HepG2 (cell line): ENCODE measurements at regions not wholly inside any gene's neighbourhood (a gene's known extent, or its start where the extent isn't known, plus 50 kb on each side); places are given as distances from the start of the nearest gene placed in this dataset.

Experiments used
- ATAC-seq: fragments of 200-7000 bp; cut with Tn5 transposase; 3 replicates; pipeline ENCODE4 v1.9.1; 2020; ENCODE audit warnings: mild to moderate bottlenecking, moderate library complexity
- BruUV-seq: library from RNA; stranded (reverse); fragments of 400-500 nt; replicated peaks from 2 replicates; lab custom pipeline; 2021; lab: Mats Ljungman, UMichigan
- CTCF ChIA-PET: fragments of 300-600 bp; formaldehyde crosslinking; extraction: SDS; loops from one replicate; lab custom pipeline; 2021; ENCODE audit warnings: low total read pairs, inconsistent platforms, low intra/inter-chr PET ratio; lab: Yijun Ruan, JAX
- POLR2A ChIA-PET: fragments of 350-600 bp; sonication (Branson Sonifier 250); formaldehyde crosslinking; loops from one replicate; lab custom pipeline; 2020; ENCODE audit warnings: antibody characterized with exemption, inconsistent platforms; lab: Yijun Ruan, JAX
- DNase-seq: peaks from one replicate; pipeline ENCODE4 v3.0.0-alpha.2; 2015; ENCODE audit warnings: low spot score
- FAIRE-seq: peaks from 3 replicates; lab custom pipeline; 2011; peaks lifted over from hg19 to GRCh38; lab: Jason Lieb, UNC
- H2AFZ ChIP-seq: one replicate; pipeline ENCODE4 v1.6.1; 2011; ENCODE audit warnings: low read length, inconsistent platforms
- H3K27ac ChIP-seq: fragments of 300-600 bp; 3 replicates; pipeline ENCODE4 v1.8.0; 2011; ENCODE audit warnings: mixed run types, mild to moderate bottlenecking, mixed read lengths, low read length, inconsistent platforms; ENCODE audit not compliant: insufficient read depth; ENCODE audit errors: extremely low read length
- H3K27me3 ChIP-seq, 2 experiments: fragments of 200-600 bp in 1 of 2; 2 replicates in 1 of 2; 3 replicates in 1 of 2; pipeline versions ENCODE4 v1.6.0 to v1.8.0; 2011; ENCODE audit warnings: low read length in 2 of 2, mild to moderate bottlenecking in 2 of 2, moderate library complexity in 2 of 2, inconsistent platforms in 1 of 2; ENCODE audit not compliant: insufficient read depth in 2 of 2, control insufficient read depth in 1 of 2
- H3K36me3 ChIP-seq, 2 experiments: fragments of 200-600 bp in 1 of 2; replicated peaks in 1 of 2; 2 replicates in 1 of 2; 3 replicates in 1 of 2; pipeline versions ENCODE4 v1.5.1 to v1.8.0; 2011; ENCODE audit warnings: low read length in 2 of 2, inconsistent platforms in 1 of 2; ENCODE audit not compliant: insufficient read depth in 2 of 2, control insufficient read depth in 1 of 2
- H3K4me1 ChIP-seq: 2 replicates; pipeline ENCODE4 v1.5.1; 2012; ENCODE audit warnings: low read length, inconsistent platforms; ENCODE audit not compliant: insufficient read depth
- H3K4me2 ChIP-seq: 2 replicates; pipeline ENCODE4 v1.6.0; 2011; ENCODE audit warnings: low read depth, low read length, inconsistent platforms
- H3K4me3 ChIP-seq, 3 experiments: fragments of 200-600 bp in 1 of 3; sonication (generic), shearing (Covaris generic) in 1 of 3; replicated peaks in 1 of 3; 2 replicates each; pipeline ENCODE4 v1.5.1; 2011 to 2016; ENCODE audit warnings: low read length in 3 of 3, inconsistent platforms in 2 of 3, low read depth in 2 of 3, mild to moderate bottlenecking in 2 of 3, control low read depth in 1 of 3, mixed read lengths in 1 of 3; ENCODE audit not compliant: insufficient read depth in 1 of 3
- H3K79me2 ChIP-seq: one replicate; pipeline ENCODE4 v1.6.1; 2011; ENCODE audit warnings: low read length, inconsistent platforms; ENCODE audit not compliant: insufficient read depth
- H3K9ac ChIP-seq: 2 replicates; pipeline ENCODE4 v1.6.0; 2011; ENCODE audit warnings: mild to moderate bottlenecking, low read depth, low read length, inconsistent platforms; ENCODE audit not compliant: insufficient read depth
- H3K9me3 ChIP-seq: 2 replicates; pipeline ENCODE4 v1.5.1; 2012; ENCODE audit warnings: mild to moderate bottlenecking, low read length
- H4K20me1 ChIP-seq: 2 replicates; pipeline ENCODE4 v1.6.0; 2011; ENCODE audit warnings: inconsistent platforms, mild to moderate bottlenecking, low read length, moderate library complexity; ENCODE audit not compliant: insufficient read depth
- FOXA3 ChIP-seq: IDR thresholded peaks from 2 replicates; pipeline ENCODE4 v1.6.1; 2016; ENCODE audit warnings: missing genetic modification reagents, missing compliant biosample characterization
- GATAD2A ChIP-seq: IDR thresholded peaks from 2 replicates; pipeline ENCODE4 v1.6.1; 2016
- NFKB2 ChIP-seq: sonication (generic); formaldehyde crosslinking; IDR thresholded peaks from 2 replicates; pipeline ENCODE4 v1.4.0; 2020; ENCODE audit warnings: missing genetic modification reagents, borderline replicate concordance
- PBX3 ChIP-seq: sonication (generic); formaldehyde crosslinking; IDR thresholded peaks from 2 replicates; pipeline ENCODE4 v1.8.1; 2023; ENCODE audit warnings: missing genetic modification reagents, inconsistent platforms, borderline replicate concordance
- RAD51 ChIP-seq: fragments of 450-650 bp; IDR thresholded peaks from 2 replicates; pipeline ENCODE4 v1.6.1; 2016; ENCODE audit warnings: borderline replicate concordance
- SKIL ChIP-seq: sonication (generic); formaldehyde crosslinking; IDR thresholded peaks from 2 replicates; pipeline ENCODE4 v1.8.0; 2022; ENCODE audit warnings: missing genetic modification reagents, mild to moderate bottlenecking, moderate library complexity, borderline replicate concordance
- SSRP1 ChIP-seq: IDR thresholded peaks from 2 replicates; pipeline ENCODE4 v1.6.1; 2016; ENCODE audit warnings: control low read depth
- ZBTB33 ChIP-seq: sonication (generic); formaldehyde crosslinking; IDR thresholded peaks from 2 replicates; pipeline ENCODE4 v1.4.0; 2020; ENCODE audit warnings: missing genetic modification reagents
- ZGPAT ChIP-seq: IDR thresholded peaks from 2 replicates; pipeline ENCODE4 v1.6.1; 2016; ENCODE audit warnings: mild to moderate bottlenecking
- ZKSCAN8 ChIP-seq: IDR thresholded peaks from 2 replicates; pipeline ENCODE4 v1.6.1; 2016; ENCODE audit warnings: borderline replicate concordance, missing genetic modification reagents, missing compliant biosample characterization
- ZNF296 ChIP-seq: sonication (generic); formaldehyde crosslinking; conservative IDR thresholded peaks from 2 replicates; pipeline ENCODE4 v1.5.0; 2020; ENCODE audit warnings: mild to moderate bottlenecking, missing genetic modification reagents
- ZNF335 ChIP-seq: sonication (generic); formaldehyde crosslinking; IDR thresholded peaks from 2 replicates; pipeline ENCODE4 v1.4.0; 2020; ENCODE audit warnings: missing genetic modification reagents
- ZNF33B ChIP-seq: sonication (generic); formaldehyde crosslinking; IDR thresholded peaks from 2 replicates; pipeline ENCODE4 v1.5.1; 2020; ENCODE audit warnings: mild to moderate bottlenecking, missing genetic modification reagents
- ZNF414 ChIP-seq: sonication (generic); formaldehyde crosslinking; IDR thresholded peaks from 2 replicates; pipeline ENCODE4 v1.5.0; 2020; ENCODE audit warnings: missing genetic modification reagents
- ZNF556 ChIP-seq: sonication (generic); formaldehyde crosslinking; IDR thresholded peaks from 2 replicates; pipeline ENCODE4 v1.4.0; 2020; ENCODE audit warnings: mild to moderate bottlenecking, missing genetic modification reagents, borderline replicate concordance
- ZNF597 ChIP-seq: sonication (generic); formaldehyde crosslinking; IDR thresholded peaks from 2 replicates; pipeline ENCODE4 v1.5.0; 2020; ENCODE audit warnings: missing genetic modification reagents
- ZNF678 ChIP-seq: sonication (generic); formaldehyde crosslinking; IDR thresholded peaks from 2 replicates; pipeline ENCODE4 v1.4.0; 2020; ENCODE audit warnings: mild to moderate bottlenecking, missing genetic modification reagents
- ZNF776 ChIP-seq: sonication (generic); formaldehyde crosslinking; IDR thresholded peaks from 2 replicates; pipeline ENCODE4 v1.4.0; 2020; ENCODE audit warnings: mild to moderate bottlenecking, missing genetic modification reagents
- ZNF891 ChIP-seq: sonication (generic); formaldehyde crosslinking; IDR thresholded peaks from 2 replicates; pipeline ENCODE4 v1.5.0; 2020; ENCODE audit warnings: mild to moderate bottlenecking, missing genetic modification reagents
- WGBS: methylation state at CpG from one replicate; pipeline ENCODE4 v1.1.6; 2017; ENCODE audit warnings: low lambda C conversion rate; 5-methylcytosine and 5-hydroxymethylcytosine counted together
- in situ Hi-C: cut with HindIII; loops from 2 replicates; pipeline ENCODE4 v1.10.0; 2017; ENCODE audit warnings: low pct_unique_long_range_greater_than_20kb; ENCODE audit not compliant: extremely low pct_ligation_motif_present
- intact Hi-C: fragments of 100-400 bp; cut with micrococcal nuclease; formaldehyde crosslinking; loops from one replicate; pipeline ENCODE4 v1.10.0; 2022; ENCODE audit not compliant: unreplicated experiment

GRCh38 chr9:94204174-94204573 lies 54.9 kb upstream of the ZNF169 start:
- ATAC-seq = no peak
- FAIRE-seq = no peak
- DNase-seq = no peak
- TF ChIP-seq ZNF296 (CRISPR knock-in tag) = no peak
- TF ChIP-seq FOXA3 = no peak
- TF ChIP-seq ZGPAT (CRISPR knock-in tag) = no peak
- no peak for TF ChIP-seq ZNF556 (CRISPR knock-in tag)
- no peak for TF ChIP-seq ZKSCAN8 (CRISPR knock-in tag)
- TF ChIP-seq SKIL (CRISPR knock-in tag) = no peak
- TF ChIP-seq ZNF597 = no peak
- no peak for TF ChIP-seq ZNF414 (CRISPR knock-in tag)
- no peak for TF ChIP-seq NFKB2 (CRISPR knock-in tag)
- TF ChIP-seq SSRP1 (CRISPR knock-in tag) = no peak
- no peak for TF ChIP-seq GATAD2A (CRISPR knock-in tag)
- no peak for TF ChIP-seq ZNF33B
- TF ChIP-seq ZNF776 = no peak
- TF ChIP-seq ZNF335 (CRISPR knock-in tag) = no peak
- no peak for TF ChIP-seq ZNF891 (CRISPR knock-in tag)
- TF ChIP-seq ZNF678 (CRISPR knock-in tag) = no peak
- no peak for TF ChIP-seq ZBTB33 (CRISPR knock-in tag)
- TF ChIP-seq RAD51 = no peak
- TF ChIP-seq PBX3 (CRISPR knock-in tag) = no peak
- TF ChIP-seq, all 625 proteins: peak for 0
- Histone ChIP-seq H2AFZ (no peak overlapping the region), H3K27me3 (no peaks in the 10 kb centered on the region), H4K20me1 (no peaks in the 10 kb centered on the region), H3K27ac (no peak overlapping the region), H3K4me2 (no peak overlapping the region), H3K4me3 (no peak overlapping the region), H3K9ac (no peak overlapping the region), H3K36me3 (no peaks in the 10 kb centered on the region), H3K4me1 (no peaks in the 10 kb centered on the region), H3K79me2 (no peaks in the 10 kb centered on the region), H3K9me3 (no peaks in the 10 kb centered on the region)
- intact Hi-C loops = no loop called here
- 20% methylated on average over 4 of the region's 4 CpGs for WGBS
- ChIA-PET POLR2A (no interaction called here), CTCF (no interaction called here)
- no TSS peak for BruUV-seq
- in situ Hi-C loops = no loop called here
